ENCODE measurements at regions not wholly inside any gene's neighbourhood (a gene's known extent, or its start where the extent isn't known, plus 50 kb on each side); places are given as distances from the start of the nearest gene placed in this dataset.
A peak's percentile ranks its signal among the peaks of the same experiment; 100 is the strongest.

- Histone ChIP-seq H3K4me3 (no peak overlapping the region), H3K27me3 (no peaks in the 10 kb centered on the region), H3K9me3 (no peaks in the 10 kb centered on the region), H3K36me3 (no peaks in the 10 kb centered on the region), H3K27ac (no peak overlapping the region), H3K4me1 (peaks cover 10 to 12% of the 10 kb centered on the region in 2 donors)
- no peak for ATAC-seq
- intact Hi-C loops (cut with DNase I; ENCODE audit: low total_unique reads) (no loop called here), in situ Hi-C loops (cut with MboI; ENCODE audit: low sequenced_read_pairs in 4 of 4) (no loop called here)
- DNase-seq: no peak
- no peak for TF ChIP-seq POLR2A (IDR thresholded peaks at IDR 0.05)
- TF ChIP-seq, protein P1, sequence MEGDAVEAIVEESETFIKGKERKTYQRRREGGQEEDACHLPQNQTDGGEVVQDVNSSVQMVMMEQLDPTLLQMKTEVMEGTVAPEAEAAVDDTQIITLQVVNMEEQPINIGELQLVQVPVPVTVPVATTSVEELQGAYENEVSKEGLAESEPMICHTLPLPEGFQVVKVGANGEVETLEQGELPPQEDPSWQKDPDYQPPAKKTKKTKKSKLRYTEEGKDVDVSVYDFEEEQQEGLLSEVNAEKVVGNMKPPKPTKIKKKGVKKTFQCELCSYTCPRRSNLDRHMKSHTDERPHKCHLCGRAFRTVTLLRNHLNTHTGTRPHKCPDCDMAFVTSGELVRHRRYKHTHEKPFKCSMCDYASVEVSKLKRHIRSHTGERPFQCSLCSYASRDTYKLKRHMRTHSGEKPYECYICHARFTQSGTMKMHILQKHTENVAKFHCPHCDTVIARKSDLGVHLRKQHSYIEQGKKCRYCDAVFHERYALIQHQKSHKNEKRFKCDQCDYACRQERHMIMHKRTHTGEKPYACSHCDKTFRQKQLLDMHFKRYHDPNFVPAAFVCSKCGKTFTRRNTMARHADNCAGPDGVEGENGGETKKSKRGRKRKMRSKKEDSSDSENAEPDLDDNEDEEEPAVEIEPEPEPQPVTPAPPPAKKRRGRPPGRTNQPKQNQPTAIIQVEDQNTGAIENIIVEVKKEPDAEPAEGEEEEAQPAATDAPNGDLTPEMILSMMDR (IDR thresholded peaks at IDR 0.05 in 4 of 5, conservative IDR thresholded peaks at IDR 0.05 in 1 of 5): no peak
These were observed 55.3 kb upstream of the TRPM1 start for GRCh38 chr15:31156808-31157207.

DNA sequence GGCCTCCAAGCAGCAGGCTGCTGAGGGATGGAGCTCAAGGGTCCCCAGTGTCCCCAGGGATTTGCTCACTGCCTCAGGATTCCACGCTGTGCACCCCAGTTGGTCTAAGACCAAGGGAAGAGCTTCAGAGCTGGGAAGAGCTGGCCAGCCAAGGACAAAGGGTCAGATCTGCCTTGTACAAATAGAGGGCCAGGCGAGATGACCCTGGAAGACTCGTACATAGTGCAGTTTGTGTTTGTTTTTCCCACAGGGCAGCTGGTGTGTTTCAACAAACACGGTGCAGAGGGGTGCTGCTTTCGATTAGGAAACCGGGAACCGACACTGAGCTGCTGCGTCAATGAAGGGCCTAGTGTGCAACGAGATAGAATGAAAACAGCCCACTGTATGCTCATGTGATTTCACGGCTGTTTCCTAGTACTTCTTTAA is 56.1 kb upstream of the TRPM1 start:
- Histone ChIP-seq H3K4me3 (no peak overlapping the region), H3K27me3 (no peaks in the 10 kb centered on the region), H3K27ac (no peak overlapping the region), H3K4me1 (peaks cover 10 to 12% of the 10 kb centered on the region in 2 donors), H3K36me3 (no peaks in the 10 kb centered on the region), H3K9me3 (no peaks in the 10 kb centered on the region)
- in situ Hi-C loops (cut with MboI; ENCODE audit: low sequenced_read_pairs in 4 of 4) (no loop called here), intact Hi-C loops (cut with DNase I; ENCODE audit: low total_unique reads) (loop anchor here (2.0 kb wide), 1 partner anchor 195 kb away; no protein-coding TSS in a partner anchor)
- no peak for DNase-seq
- no peak for ATAC-seq
- TF ChIP-seq, protein P1 (IDR thresholded peaks at IDR 0.05 in 4 of 5, conservative IDR thresholded peaks at IDR 0.05 in 1 of 5): no peak
- TF ChIP-seq POLR2A (IDR thresholded peaks at IDR 0.05): no peak

- ATAC-seq: peak; percentile 95 to 99
- in situ Hi-C loops (cut with MboI; ENCODE audit: low sequenced_read_pairs in 4 of 4) (no loop called here), intact Hi-C loops (cut with DNase I; ENCODE audit: low total_unique reads) (loop anchor here (2.0 kb wide), 1 partner anchor 196 kb away; no protein-coding TSS in a partner anchor)
- TF ChIP-seq POLR2A (IDR thresholded peaks at IDR 0.05): no peak
- TF ChIP-seq, protein P1 (IDR thresholded peaks at IDR 0.05 in 4 of 5, conservative IDR thresholded peaks at IDR 0.05 in 1 of 5): no peak
- no peaks in the 10 kb centered on the region for H3K27me3 ChIP-seq
- peak; percentile 62 to 64 for DNase-seq
- H3K4me1 ChIP-seq: peaks cover 10 to 12% of the 10 kb centered on the region in 2 donors
- peak overlapping the region in 2 of 4 donors; percentile 44 to 47 for H3K27ac ChIP-seq
- no peaks in the 10 kb centered on the region for H3K9me3 ChIP-seq
- H3K4me3 ChIP-seq: no peak overlapping the region
- H3K36me3 ChIP-seq: no peaks in the 10 kb centered on the region
These were observed 57.5 kb upstream of the TRPM1 start for GRCh38 chr15:31158858-31159569.

- no peaks in the 10 kb centered on the region for H3K36me3 ChIP-seq
- H3K27me3 ChIP-seq: no peaks in the 10 kb centered on the region
- H3K4me3 ChIP-seq: no peak overlapping the region
- peaks cover 10 to 12% of the 10 kb centered on the region in 2 donors for H3K4me1 ChIP-seq
- no peaks in the 10 kb centered on the region for H3K9me3 ChIP-seq
- H3K27ac ChIP-seq: no peak overlapping the region
- intact Hi-C loops (cut with DNase I; ENCODE audit: low total_unique reads) (loop anchor here (2.0 kb wide), 1 partner anchor 197 kb away; no protein-coding TSS in a partner anchor), in situ Hi-C loops (cut with MboI; ENCODE audit: low sequenced_read_pairs in 4 of 4) (no loop called here)
- DNase-seq (no peak), ATAC-seq (no peak)
- TF ChIP-seq, protein P1 (IDR thresholded peaks at IDR 0.05 in 4 of 5, conservative IDR thresholded peaks at IDR 0.05 in 1 of 5): no peak
- TF ChIP-seq POLR2A (IDR thresholded peaks at IDR 0.05): no peak
These were observed 58.3 kb upstream of the TRPM1 start for GRCh38 chr15:31159837-31160236.

All from gastrocnemius medialis (tissue), 4 donors.